Activated CD8-positive, alpha-beta memory T cell treated with anti-CD3 and anti-CD28 coated beads for 48 hours (primary cell): ENCODE measurements at regions not wholly inside any gene's neighbourhood (a gene's known extent, or its start where the extent isn't known, plus 50 kb on each side); places are given as distances from the start of the nearest gene placed in this dataset.

ENCODE experiments used
- DNase-seq, 3 experiments: peaks; one replicate each; pipeline ENCODE4 v3.0.0-alpha.2; 2020; ENCODE audit warnings: low read depth in 2 of 3, low spot score in 2 of 3

- DNase-seq = no peak
Observed at GRCh38 chr18:76686737-76687231, 135.6 kb upstream of the ZNF236 start.

GRCh38 chr18:76685860-76686259 is 136.5 kb upstream of the ZNF236 start:
- no peak for DNase-seq

GRCh38 chr18:76685402-76685801 is 137.0 kb upstream of the ZNF236 start:
- no peak for DNase-seq

GRCh38 chr18:76684265-76684664 is 138.1 kb upstream of the ZNF236 start:
- no peak for DNase-seq

- DNase-seq = no peak
Observed at GRCh38 chr18:76679945-76680344, 142.4 kb upstream of the ZNF236 start.

GRCh38 chr18:76679259-76679658 is 143.1 kb upstream of the ZNF236 start:
- DNase-seq = no peak

GRCh38 chr18:76678248-76678647 is 144.1 kb upstream of the ZNF236 start:
- DNase-seq = no peak

GRCh38 chr18:76674596-76674995 is 147.8 kb upstream of the ZNF236 start:
- DNase-seq = no peak

- no peak for DNase-seq
Observed at GRCh38 chr18:76673281-76674185, 148.8 kb upstream of the ZNF236 start.

- no peak for DNase-seq
Observed at GRCh38 chr18:76672627-76673026, 149.7 kb upstream of the ZNF236 start.

- DNase-seq = no peak
Observed at GRCh38 chr18:76670564-76671288, 151.6 kb upstream of the ZNF236 start.

- no peak for DNase-seq
Observed at GRCh38 chr18:76668546-76668945, 153.8 kb upstream of the ZNF236 start.

- DNase-seq = no peak
Observed at GRCh38 chr18:76668119-76668518, 154.2 kb upstream of the ZNF236 start.

- no peak for DNase-seq
Observed at GRCh38 chr18:76667603-76668002, 154.8 kb upstream of the ZNF236 start.

GRCh38 chr18:76662626-76663025 is 159.7 kb upstream of the ZNF236 start:
- no peak for DNase-seq

- DNase-seq = no peak
Observed at GRCh38 chr18:76660571-76661192, 161.7 kb upstream of the ZNF236 start.

GRCh38 chr18:76658627-76659026 is 163.6 kb upstream of the ZNF516 start:
- peak; percentile 23 to 56 (median 35) for DNase-seq

GRCh38 chr18:76657911-76658470 is 162.9 kb upstream of the ZNF516 start:
- no peak for DNase-seq

- no peak for DNase-seq
Observed at GRCh38 chr18:76656925-76657827, 162.1 kb upstream of the ZNF516 start.

- DNase-seq = no peak
Observed at GRCh38 chr18:76654577-76654976, 159.5 kb upstream of the ZNF516 start.
